MV-4-11 (cell line): ENCODE measurements at regions not wholly inside any gene's neighbourhood (a gene's known extent, or its start where the extent isn't known, plus 50 kb on each side); places are given as distances from the start of the nearest gene placed in this dataset.
"Not testable (repeated sequence)": the region's sequence is repeated elsewhere in the genome, so short reads cannot be mapped to it uniquely, and the experiment has no call there.

Experiments
- DNase-seq: peaks from one replicate; lab custom pipeline; 2025; lab: John Stamatoyannopoulos, UW

- not testable (repeated sequence) for DNase-seq
These were observed 255.9 kb downstream of the TINAG start for GRCh38 chr6:54564188-54564587.

- no peak for DNase-seq
These were observed 266.4 kb downstream of the TINAG start for GRCh38 chr6:54574671-54575070.

- no peak for DNase-seq
These were observed 268.3 kb upstream of the FAM83B start for GRCh38 chr6:54578261-54578660.

- DNase-seq = no peak
These were observed 267.6 kb upstream of the FAM83B start for GRCh38 chr6:54579011-54579410.

DNA sequence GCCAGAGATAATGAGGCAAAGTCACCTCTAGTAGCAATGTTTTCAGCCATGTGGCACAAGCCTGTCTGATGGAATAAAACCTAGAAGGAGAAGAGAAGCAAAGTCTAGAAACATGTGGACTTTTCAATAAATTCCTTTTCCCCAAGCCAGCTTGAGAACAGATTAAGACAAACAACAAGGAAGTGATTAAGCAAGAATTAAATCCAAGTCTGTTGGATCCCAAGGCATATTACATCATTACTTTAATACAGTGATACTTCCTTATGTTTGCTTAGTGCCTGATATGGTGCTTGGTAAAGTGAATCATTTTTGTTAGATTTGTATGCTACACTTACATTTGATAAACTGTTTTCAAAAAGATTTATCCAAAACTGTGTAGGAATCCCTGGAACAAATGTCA, 260.3 kb upstream of the FAM83B start:
- no peak for DNase-seq

DNA sequence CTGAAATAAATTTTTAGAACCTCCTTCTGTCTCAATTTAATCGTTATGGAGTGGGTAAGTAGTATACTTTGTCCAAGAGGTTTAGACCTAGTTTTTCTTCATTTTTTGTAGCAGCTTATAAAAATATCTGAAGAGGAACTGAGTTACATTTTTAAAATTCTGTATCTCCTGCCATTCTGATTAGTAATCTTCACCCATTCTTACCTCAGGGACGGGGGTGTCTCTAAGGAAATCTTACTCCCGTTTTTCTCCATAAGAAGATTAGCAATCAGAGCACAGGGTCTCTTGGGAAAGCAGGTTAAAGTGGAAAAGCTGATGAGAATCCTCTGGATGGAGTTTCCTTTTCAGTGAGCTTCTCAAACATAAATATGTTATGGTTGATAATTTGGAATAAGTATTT, 259.3 kb upstream of the FAM83B start:
- no peak for DNase-seq

GRCh38 chr6:54588176-54588575, 258.4 kb upstream of the FAM83B start:
- DNase-seq = no peak

- DNase-seq = no peak
These were observed 250.7 kb upstream of the FAM83B start for GRCh38 chr6:54595844-54596243.

- DNase-seq = no peak
These were observed 247.7 kb upstream of the FAM83B start for GRCh38 chr6:54598787-54599313.

DNA sequence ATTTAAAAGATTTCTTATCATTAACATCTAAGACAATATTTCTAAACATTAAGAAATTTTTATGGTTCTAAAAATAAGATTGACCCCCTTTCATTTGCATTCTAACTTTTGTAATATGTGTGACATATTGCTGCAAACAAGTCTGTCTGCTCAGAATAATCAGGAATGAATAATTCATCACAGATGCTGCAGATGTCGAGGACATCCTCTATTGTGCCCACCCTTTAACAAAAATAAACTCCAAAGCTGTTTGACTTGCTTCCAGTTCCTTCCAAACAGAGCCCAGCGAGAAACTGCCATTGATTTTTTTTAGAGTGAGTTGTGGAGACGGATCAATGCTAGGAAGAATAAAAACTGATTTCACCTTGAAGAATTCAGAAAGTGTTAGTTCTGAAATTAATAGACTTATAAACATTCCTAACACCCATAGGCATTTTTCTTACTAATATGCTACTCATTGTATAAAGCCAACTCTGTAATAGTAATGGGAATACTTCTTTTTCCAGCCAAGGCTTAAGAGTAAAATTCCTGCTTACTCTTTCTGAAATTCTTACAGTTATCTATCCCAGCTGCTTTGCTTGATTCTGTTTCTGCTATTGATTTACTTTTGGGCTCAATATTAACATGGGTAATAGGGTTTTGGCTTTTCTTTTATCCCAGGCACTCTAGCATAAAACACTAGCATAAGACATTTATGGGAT, 244.8 kb upstream of the FAM83B start:
- DNase-seq = no peak

DNA sequence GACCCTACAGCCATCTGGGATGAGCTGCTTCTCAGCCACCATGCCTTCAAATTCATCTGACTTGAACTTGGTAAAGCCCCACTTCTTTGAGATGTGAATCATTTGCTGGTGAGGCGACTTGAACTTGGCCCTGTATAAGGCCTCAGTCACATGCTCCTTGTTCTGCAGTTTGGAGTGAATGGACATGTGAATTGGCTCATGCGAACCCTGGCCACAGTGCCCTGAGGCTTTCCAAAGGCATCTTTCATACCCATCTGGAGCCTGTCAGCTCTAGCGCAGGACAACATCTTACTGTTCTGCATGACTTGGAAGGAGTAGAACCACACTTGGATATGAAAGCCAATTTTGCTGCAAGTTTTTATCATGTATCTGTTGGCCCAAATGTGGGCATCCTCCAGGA, 244.0 kb upstream of the FAM83B start:
- DNase-seq = no peak

DNA sequence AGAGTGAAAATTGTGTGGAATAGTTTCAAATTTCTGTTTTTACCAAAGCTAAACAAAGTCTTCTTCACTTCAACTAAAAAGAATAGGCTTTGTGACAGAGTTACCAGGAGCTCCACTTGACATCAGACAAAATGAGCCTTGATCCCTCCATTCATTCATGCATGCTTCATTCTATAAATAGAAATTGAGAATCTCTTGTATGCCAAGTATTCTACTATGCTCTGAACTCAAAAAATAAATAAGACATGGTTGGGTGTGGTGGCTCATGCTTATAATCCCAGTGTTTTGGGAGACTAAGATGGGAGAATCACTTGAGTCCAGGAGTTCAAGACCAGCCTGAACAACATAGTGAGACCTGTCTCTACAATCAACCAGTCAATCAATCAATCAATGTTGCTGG, 236.6 kb upstream of the FAM83B start:
- DNase-seq = no peak

DNA sequence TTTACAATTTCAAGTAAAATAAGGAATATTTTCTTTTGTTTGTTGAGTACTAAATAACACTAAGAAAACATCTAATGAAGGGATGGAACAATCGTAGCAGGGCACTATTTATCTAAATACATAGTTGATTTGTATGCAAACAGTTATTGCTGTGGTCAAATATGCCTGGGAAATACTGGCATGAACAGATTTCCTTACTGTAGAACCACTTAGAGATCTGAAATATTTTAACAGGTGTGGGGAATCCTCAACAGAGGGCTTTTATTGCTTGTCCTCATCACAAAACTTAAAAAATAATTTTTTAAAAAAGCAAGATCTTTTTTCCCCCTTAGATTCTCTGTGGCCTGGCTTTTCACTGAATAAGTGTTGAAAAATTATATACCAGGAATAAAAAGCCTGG, 233.0 kb upstream of the FAM83B start:
- no peak for DNase-seq

GRCh38 chr6:54614499-54615195, 231.9 kb upstream of the FAM83B start:
- no peak for DNase-seq

GRCh38 chr6:54617730-54618129, 228.8 kb upstream of the FAM83B start:
- DNase-seq = no peak

DNA sequence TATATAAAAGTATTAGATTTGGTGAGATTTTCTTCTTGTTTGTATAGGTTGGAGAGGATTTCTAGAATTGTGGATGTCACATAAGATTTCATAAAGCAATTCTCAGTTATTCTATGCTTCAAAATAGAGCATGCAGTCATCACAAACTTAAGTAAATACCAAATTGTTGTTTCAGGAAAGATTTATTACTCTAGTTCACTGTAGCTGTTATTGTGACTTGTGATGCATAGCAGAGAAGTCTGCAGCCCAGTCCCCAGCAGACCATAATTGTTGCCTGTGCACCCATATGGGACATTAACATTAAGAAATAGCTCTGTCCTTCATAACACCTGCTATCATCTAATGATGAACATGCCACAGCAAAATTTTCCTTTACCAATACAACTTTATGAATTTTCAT, 228.0 kb upstream of the FAM83B start:
- no peak for DNase-seq

GRCh38 chr6:54619102-54619501, 227.5 kb upstream of the FAM83B start:
- no peak for DNase-seq

- no peak for DNase-seq
These were observed 225.3 kb upstream of the FAM83B start for GRCh38 chr6:54621285-54621684.

DNA sequence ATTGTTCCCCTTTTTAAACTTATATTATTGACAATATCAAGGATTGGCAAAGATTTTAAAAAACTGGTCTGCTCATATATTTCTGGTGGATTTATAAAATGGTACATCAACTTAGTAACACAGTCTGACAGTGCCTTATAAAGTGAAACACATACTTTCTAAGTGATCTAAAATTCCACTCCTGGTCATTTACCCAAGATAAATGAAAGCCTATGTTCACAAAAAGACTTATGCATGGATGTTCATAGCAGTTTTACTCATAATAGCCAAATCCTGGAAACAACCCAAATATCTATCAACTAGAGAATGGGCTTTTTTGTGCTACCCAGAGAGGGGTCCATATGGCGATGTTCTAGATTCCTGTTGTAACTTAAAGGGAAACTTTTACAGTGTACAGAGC, 222.4 kb upstream of the FAM83B start:
- DNase-seq = no peak

- DNase-seq = no peak
These were observed 221.8 kb upstream of the FAM83B start for GRCh38 chr6:54624779-54625178.

DNA sequence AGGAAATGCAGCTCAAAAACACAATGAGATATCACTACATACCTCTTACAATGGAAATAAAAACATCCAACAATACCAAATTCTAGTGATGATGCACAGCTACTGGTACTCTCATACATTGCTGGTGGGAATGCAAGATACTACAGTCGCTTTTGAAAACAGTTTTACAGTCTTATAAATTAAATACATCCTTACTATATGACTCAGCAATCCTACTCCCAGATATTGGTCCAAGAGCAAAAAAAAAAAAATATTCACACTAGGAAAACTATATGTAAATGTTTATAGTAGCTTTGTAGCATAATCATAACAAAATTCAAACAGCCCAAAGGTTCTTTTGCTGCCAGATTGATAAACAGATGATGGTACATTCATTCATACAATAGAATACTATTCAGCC, 217.4 kb upstream of the FAM83B start:
- no peak for DNase-seq

- DNase-seq = no peak
These were observed 213.5 kb upstream of the FAM83B start for GRCh38 chr6:54632984-54633565.

DNA sequence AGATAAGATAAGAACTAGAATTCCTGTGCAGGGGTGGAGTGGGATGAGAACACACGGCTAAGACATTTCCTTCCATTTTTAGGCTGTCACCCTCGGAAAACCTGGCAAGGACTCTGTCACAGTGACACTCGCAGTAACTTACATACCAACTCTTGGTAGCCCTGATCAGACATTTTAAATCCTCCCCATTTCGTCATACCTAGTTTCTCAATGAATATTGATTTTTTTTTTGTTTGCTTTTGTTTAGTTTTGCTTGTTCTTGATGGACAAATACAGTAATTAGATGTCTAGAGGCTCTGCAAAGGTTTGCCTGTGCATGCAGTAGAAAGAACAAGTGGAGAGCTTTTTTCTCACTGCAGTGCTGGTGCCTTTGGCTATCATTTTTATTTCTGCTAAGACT, 213.0 kb upstream of the FAM83B start:
- DNase-seq = no peak
